ENCODE measurements at regions not wholly inside any gene's neighbourhood (a gene's known extent, or its start where the extent isn't known, plus 50 kb on each side); places are given as distances from the start of the nearest gene placed in this dataset.
A peak's percentile ranks its signal among the peaks of the same experiment; 100 is the strongest.

GRCh38 chr15:37340438-37340837 lies 240.1 kb upstream of the MEIS2 start:
- no peaks in the 10 kb centered on the region for H3K36me3 ChIP-seq (ENCODE audit: control insufficient read depth, insufficient read depth, low read length)
- no peaks in the 10 kb centered on the region for H3K9me3 ChIP-seq (ENCODE audit: control insufficient read depth, low read length)
- no peak overlapping the region for H3K27ac ChIP-seq (ENCODE audit: insufficient read depth, low read depth, low read length, poor library complexity, severe bottlenecking)
- H3K27me3 ChIP-seq (ENCODE audit: control insufficient read depth, insufficient read depth, low read length, poor library complexity, severe bottlenecking), result no peaks in the 10 kb centered on the region
- WGBS, 2 experiments, result 82 to 88% methylated on average over 1 to 2 of the region's 2 CpGs
- no peaks in the 10 kb centered on the region for H3K4me1 ChIP-seq (ENCODE audit: control insufficient read depth, insufficient read depth, low read length)
- no peak overlapping the region for H3K4me3 ChIP-seq (ENCODE audit: insufficient read depth, low read depth, low read length)

GRCh38 chr15:37359101-37359892 lies 258.9 kb upstream of the MEIS2 start:
- Histone ChIP-seq H3K36me3 (ENCODE audit: control insufficient read depth, insufficient read depth, low read length) (no peaks in the 10 kb centered on the region), H3K9me3 (ENCODE audit: control insufficient read depth, low read length) (no peaks in the 10 kb centered on the region), H3K27me3 (ENCODE audit: control insufficient read depth, insufficient read depth, low read length, poor library complexity, severe bottlenecking) (no peaks in the 10 kb centered on the region), H3K4me3 (ENCODE audit: insufficient read depth, low read depth, low read length) (no peak overlapping the region), H3K4me1 (ENCODE audit: control insufficient read depth, insufficient read depth, low read length) (peaks cover 8% of the 10 kb centered on the region), H3K27ac (ENCODE audit: insufficient read depth, low read depth, low read length, poor library complexity, severe bottlenecking) (peak overlapping the region; percentile 17)
- WGBS, 2 experiments, result 77 to 79% methylated on average over 8 of the region's 8 CpGs

GRCh38 chr15:37359893-37360290 lies 259.5 kb upstream of the MEIS2 start:
- H3K4me1 ChIP-seq (ENCODE audit: control insufficient read depth, insufficient read depth, low read length), result peaks cover 8% of the 10 kb centered on the region
- 89 to 99% methylated on average over 6 of the region's 6 CpGs for WGBS, 2 experiments

GRCh38 chr15:37360724-37361123 lies 260.4 kb upstream of the MEIS2 start:
- H3K4me1 ChIP-seq (ENCODE audit: control insufficient read depth, insufficient read depth, low read length), result peaks cover 8% of the 10 kb centered on the region
- H3K27me3 ChIP-seq (ENCODE audit: control insufficient read depth, insufficient read depth, low read length, poor library complexity, severe bottlenecking), result no peaks in the 10 kb centered on the region
- WGBS, 2 experiments, result 100% methylated on average over 1 of the region's 1 CpG
- H3K9me3 ChIP-seq (ENCODE audit: control insufficient read depth, low read length), result no peaks in the 10 kb centered on the region
- H3K4me3 ChIP-seq (ENCODE audit: insufficient read depth, low read depth, low read length), result no peak overlapping the region
- no peaks in the 10 kb centered on the region for H3K36me3 ChIP-seq (ENCODE audit: control insufficient read depth, insufficient read depth, low read length)
- H3K27ac ChIP-seq (ENCODE audit: insufficient read depth, low read depth, low read length, poor library complexity, severe bottlenecking), result no peak overlapping the region

More at GRCh38 chr15:37359893-37360290, 259.5 kb upstream of the MEIS2 start:
- Histone ChIP-seq H3K4me3 (ENCODE audit: insufficient read depth, low read depth, low read length) (no peak overlapping the region), H3K36me3 (ENCODE audit: control insufficient read depth, insufficient read depth, low read length) (no peaks in the 10 kb centered on the region), H3K27me3 (ENCODE audit: control insufficient read depth, insufficient read depth, low read length, poor library complexity, severe bottlenecking) (no peaks in the 10 kb centered on the region), H3K9me3 (ENCODE audit: control insufficient read depth, low read length) (no peaks in the 10 kb centered on the region), H3K27ac (ENCODE audit: insufficient read depth, low read depth, low read length, poor library complexity, severe bottlenecking) (no peak overlapping the region)

GRCh38 chr15:37361621-37362020 lies 261.3 kb upstream of the MEIS2 start:
- WGBS, 2 experiments, result 49 to 54% methylated on average over 3 to 4 of the region's 4 CpGs
- H3K27ac ChIP-seq (ENCODE audit: insufficient read depth, low read depth, low read length, poor library complexity, severe bottlenecking), result no peak overlapping the region
- H3K27me3 ChIP-seq (ENCODE audit: control insufficient read depth, insufficient read depth, low read length, poor library complexity, severe bottlenecking), result no peaks in the 10 kb centered on the region
- H3K36me3 ChIP-seq (ENCODE audit: control insufficient read depth, insufficient read depth, low read length), result no peaks in the 10 kb centered on the region
- no peaks in the 10 kb centered on the region for H3K9me3 ChIP-seq (ENCODE audit: control insufficient read depth, low read length)
- H3K4me1 ChIP-seq (ENCODE audit: control insufficient read depth, insufficient read depth, low read length), result peaks cover 8% of the 10 kb centered on the region
- no peak overlapping the region for H3K4me3 ChIP-seq (ENCODE audit: insufficient read depth, low read depth, low read length)

GRCh38 chr15:37362414-37362813 lies 262.1 kb upstream of the MEIS2 start:
- Histone ChIP-seq H3K36me3 (ENCODE audit: control insufficient read depth, insufficient read depth, low read length) (no peaks in the 10 kb centered on the region), H3K27me3 (ENCODE audit: control insufficient read depth, insufficient read depth, low read length, poor library complexity, severe bottlenecking) (no peaks in the 10 kb centered on the region), H3K9me3 (ENCODE audit: control insufficient read depth, low read length) (no peaks in the 10 kb centered on the region), H3K27ac (ENCODE audit: insufficient read depth, low read depth, low read length, poor library complexity, severe bottlenecking) (no peak overlapping the region), H3K4me1 (ENCODE audit: control insufficient read depth, insufficient read depth, low read length) (peaks cover 8% of the 10 kb centered on the region), H3K4me3 (ENCODE audit: insufficient read depth, low read depth, low read length) (no peak overlapping the region)
- 93% methylated on average over 1 to 3 of the region's 3 CpGs for WGBS, 2 experiments

- H3K4me1 ChIP-seq (ENCODE audit: control insufficient read depth, insufficient read depth, low read length), result no peaks in the 10 kb centered on the region
- H3K4me3 ChIP-seq (ENCODE audit: insufficient read depth, low read depth, low read length), result no peak overlapping the region
- 89% methylated on average over 3 to 4 of the region's 4 CpGs for WGBS, 2 experiments
- H3K27me3 ChIP-seq (ENCODE audit: control insufficient read depth, insufficient read depth, low read length, poor library complexity, severe bottlenecking), result no peaks in the 10 kb centered on the region
- no peak overlapping the region for H3K27ac ChIP-seq (ENCODE audit: insufficient read depth, low read depth, low read length, poor library complexity, severe bottlenecking)
- no peaks in the 10 kb centered on the region for H3K36me3 ChIP-seq (ENCODE audit: control insufficient read depth, insufficient read depth, low read length)
- no peaks in the 10 kb centered on the region for H3K9me3 ChIP-seq (ENCODE audit: control insufficient read depth, low read length)
Observed at GRCh38 chr15:37368961-37369360, 268.6 kb upstream of the MEIS2 start.

GRCh38 chr15:37370941-37371340 lies 270.6 kb upstream of the MEIS2 start:
- 95 to 100% methylated on average over 2 of the region's 2 CpGs for WGBS, 2 experiments
- H3K4me3 ChIP-seq (ENCODE audit: insufficient read depth, low read depth, low read length), result no peak overlapping the region
- no peaks in the 10 kb centered on the region for H3K9me3 ChIP-seq (ENCODE audit: control insufficient read depth, low read length)
- H3K27me3 ChIP-seq (ENCODE audit: control insufficient read depth, insufficient read depth, low read length, poor library complexity, severe bottlenecking), result no peaks in the 10 kb centered on the region
- H3K36me3 ChIP-seq (ENCODE audit: control insufficient read depth, insufficient read depth, low read length), result no peaks in the 10 kb centered on the region
- no peak overlapping the region for H3K27ac ChIP-seq (ENCODE audit: insufficient read depth, low read depth, low read length, poor library complexity, severe bottlenecking)
- no peaks in the 10 kb centered on the region for H3K4me1 ChIP-seq (ENCODE audit: control insufficient read depth, insufficient read depth, low read length)

- no peaks in the 10 kb centered on the region for H3K36me3 ChIP-seq (ENCODE audit: control insufficient read depth, insufficient read depth, low read length)
- 86 to 89% methylated on average over 6 of the region's 6 CpGs for WGBS, 2 experiments
- no peaks in the 10 kb centered on the region for H3K9me3 ChIP-seq (ENCODE audit: control insufficient read depth, low read length)
- no peaks in the 10 kb centered on the region for H3K27me3 ChIP-seq (ENCODE audit: control insufficient read depth, insufficient read depth, low read length, poor library complexity, severe bottlenecking)
- H3K4me3 ChIP-seq (ENCODE audit: insufficient read depth, low read depth, low read length), result no peak overlapping the region
- no peaks in the 10 kb centered on the region for H3K4me1 ChIP-seq (ENCODE audit: control insufficient read depth, insufficient read depth, low read length)
- no peak overlapping the region for H3K27ac ChIP-seq (ENCODE audit: insufficient read depth, low read depth, low read length, poor library complexity, severe bottlenecking)
Observed at GRCh38 chr15:37372064-37372463, 271.7 kb upstream of the MEIS2 start.

GRCh38 chr15:37375519-37375918 lies 275.2 kb upstream of the MEIS2 start:
- H3K4me3 ChIP-seq (ENCODE audit: insufficient read depth, low read depth, low read length), result no peak overlapping the region
- H3K4me1 ChIP-seq (ENCODE audit: control insufficient read depth, insufficient read depth, low read length), result no peaks in the 10 kb centered on the region
- H3K36me3 ChIP-seq (ENCODE audit: control insufficient read depth, insufficient read depth, low read length), result no peaks in the 10 kb centered on the region
- no peak overlapping the region for H3K27ac ChIP-seq (ENCODE audit: insufficient read depth, low read depth, low read length, poor library complexity, severe bottlenecking)
- no peaks in the 10 kb centered on the region for H3K27me3 ChIP-seq (ENCODE audit: control insufficient read depth, insufficient read depth, low read length, poor library complexity, severe bottlenecking)
- no peaks in the 10 kb centered on the region for H3K9me3 ChIP-seq (ENCODE audit: control insufficient read depth, low read length)
- 42 to 59% methylated on average over 3 of the region's 3 CpGs for WGBS, 2 experiments

Data from ectodermal cell (in vitro differentiated cells).